RWPE2 (cell line): ENCODE measurements at regions not wholly inside any gene's neighbourhood (a gene's known extent, or its start where the extent isn't known, plus 50 kb on each side); places are given as distances from the start of the nearest gene placed in this dataset.

Experiments used
- ATAC-seq: fragments of 200-7000 bp; cut with Tn5 transposase; 3 replicates; pipeline ENCODE4 v1.9.1; 2021; ENCODE audit warnings: low read depth
- DNase-seq: peaks from one replicate; pipeline ENCODE4 v3.0.0-alpha.2; 2020; ENCODE audit warnings: low spot score
- H3K27ac ChIP-seq: fragments of 450-650 bp; 2 replicates; pipeline ENCODE4 v1.5.1; 2017; ENCODE audit warnings: mild to moderate bottlenecking; ENCODE audit not compliant: poor library complexity, severe bottlenecking
- H3K27me3 ChIP-seq: fragments of 250-450 bp; sonication (Bioruptor Pico); 2 replicates; pipeline ENCODE4 v1.5.1; 2021; ENCODE audit warnings: mild to moderate bottlenecking, moderate library complexity; ENCODE audit not compliant: insufficient read depth, poor library complexity, severe bottlenecking
- H3K36me3 ChIP-seq: fragments of 250-450 bp; sonication (Bioruptor Pico); 2 replicates; pipeline ENCODE4 v1.5.1; 2020; ENCODE audit warnings: low read depth, mild to moderate bottlenecking, moderate library complexity
- H3K4me1 ChIP-seq: fragments of 250-450 bp; sonication (Bioruptor Pico); 2 replicates; pipeline ENCODE4 v1.5.1; 2021; ENCODE audit warnings: mild to moderate bottlenecking, moderate library complexity; ENCODE audit not compliant: insufficient read depth, poor library complexity, severe bottlenecking
- H3K4me3 ChIP-seq: fragments of 250-450 bp; sonication (Bioruptor Pico); 2 replicates; pipeline ENCODE4 v1.5.1; 2021; ENCODE audit warnings: mild to moderate bottlenecking, moderate library complexity; ENCODE audit not compliant: severe bottlenecking
- H3K9me3 ChIP-seq: fragments of 250-450 bp; sonication (Bioruptor Pico); 2 replicates; pipeline ENCODE4 v1.5.1; 2021; ENCODE audit warnings: mild to moderate bottlenecking, moderate library complexity; ENCODE audit not compliant: severe bottlenecking
- TF ChIP-seq, protein P1 (sequence below): fragments of 450-650 bp; IDR thresholded peaks from one replicate; pipeline ENCODE4 v1.5.1; 2017; ENCODE audit warnings: mild to moderate bottlenecking, moderate library complexity; ENCODE audit not compliant: poor library complexity, severe bottlenecking

DNA sequence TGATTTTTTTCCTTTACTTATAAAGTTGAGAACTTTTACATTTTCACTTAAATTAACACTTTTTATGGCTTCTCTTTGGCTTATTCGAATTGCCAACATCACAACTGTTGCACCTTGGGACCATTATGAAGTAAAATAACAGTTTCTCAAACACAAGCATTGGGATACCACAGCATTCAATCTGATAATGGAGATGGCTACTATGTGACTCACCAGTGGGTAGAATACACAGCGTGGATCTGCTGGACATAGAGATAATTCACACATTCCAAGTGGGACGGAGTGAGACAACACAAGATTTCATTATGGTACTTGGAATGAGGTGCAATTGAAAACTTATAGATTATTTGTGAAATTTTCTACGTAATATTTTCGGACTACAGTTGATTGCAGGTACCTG lies 68.0 kb downstream of the ADAMTS1 start:
- TF ChIP-seq, protein P1, sequence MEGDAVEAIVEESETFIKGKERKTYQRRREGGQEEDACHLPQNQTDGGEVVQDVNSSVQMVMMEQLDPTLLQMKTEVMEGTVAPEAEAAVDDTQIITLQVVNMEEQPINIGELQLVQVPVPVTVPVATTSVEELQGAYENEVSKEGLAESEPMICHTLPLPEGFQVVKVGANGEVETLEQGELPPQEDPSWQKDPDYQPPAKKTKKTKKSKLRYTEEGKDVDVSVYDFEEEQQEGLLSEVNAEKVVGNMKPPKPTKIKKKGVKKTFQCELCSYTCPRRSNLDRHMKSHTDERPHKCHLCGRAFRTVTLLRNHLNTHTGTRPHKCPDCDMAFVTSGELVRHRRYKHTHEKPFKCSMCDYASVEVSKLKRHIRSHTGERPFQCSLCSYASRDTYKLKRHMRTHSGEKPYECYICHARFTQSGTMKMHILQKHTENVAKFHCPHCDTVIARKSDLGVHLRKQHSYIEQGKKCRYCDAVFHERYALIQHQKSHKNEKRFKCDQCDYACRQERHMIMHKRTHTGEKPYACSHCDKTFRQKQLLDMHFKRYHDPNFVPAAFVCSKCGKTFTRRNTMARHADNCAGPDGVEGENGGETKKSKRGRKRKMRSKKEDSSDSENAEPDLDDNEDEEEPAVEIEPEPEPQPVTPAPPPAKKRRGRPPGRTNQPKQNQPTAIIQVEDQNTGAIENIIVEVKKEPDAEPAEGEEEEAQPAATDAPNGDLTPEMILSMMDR, result no peak
- ATAC-seq (no peak), DNase-seq (no peak)
- Histone ChIP-seq H3K27ac (no peak overlapping the region), H3K4me3 (no peak overlapping the region), H3K4me1 (no peaks in the 10 kb centered on the region), H3K9me3 (no peaks in the 10 kb centered on the region), H3K36me3 (no peaks in the 10 kb centered on the region), H3K27me3 (no peaks in the 10 kb centered on the region)

DNA sequence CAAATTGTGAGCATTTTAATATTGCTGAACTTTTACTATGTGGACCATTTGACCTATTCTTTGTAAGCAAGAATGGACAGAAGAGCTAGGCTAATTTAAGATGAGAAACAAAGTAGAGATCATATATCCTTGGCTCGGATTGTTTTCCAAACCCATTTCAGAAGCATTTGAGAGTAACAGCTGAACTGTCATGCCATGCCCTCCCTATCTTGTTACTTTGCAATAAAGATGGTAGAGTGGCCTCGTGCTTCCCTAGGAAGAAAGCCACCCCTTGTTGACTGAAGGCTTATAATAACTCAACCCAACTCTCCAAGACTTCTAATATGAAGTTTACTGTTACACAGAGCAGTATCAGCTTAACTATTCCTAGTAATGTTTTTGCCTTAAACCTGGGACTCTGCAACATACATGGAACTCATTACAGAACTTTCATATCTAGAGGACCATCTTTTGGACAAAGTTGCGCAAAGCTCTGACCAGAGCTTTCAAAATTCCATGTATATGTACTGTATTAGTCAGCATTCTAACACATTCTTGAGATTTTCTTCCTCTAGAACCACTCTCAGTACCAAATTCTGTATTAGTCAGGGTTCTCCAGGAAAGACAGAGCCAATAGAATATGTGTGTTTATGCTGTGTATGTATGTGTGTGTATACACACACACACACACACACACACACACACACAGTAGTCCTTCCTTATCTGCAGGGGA lies 68.7 kb downstream of the ADAMTS1 start:
- ATAC-seq, result peak; percentile 81
- Histone ChIP-seq H3K27me3 (no peaks in the 10 kb centered on the region), H3K9me3 (no peaks in the 10 kb centered on the region), H3K27ac (no peak overlapping the region), H3K4me3 (no peak overlapping the region), H3K4me1 (no peaks in the 10 kb centered on the region), H3K36me3 (no peaks in the 10 kb centered on the region)
- TF ChIP-seq, protein P1, result no peak
- DNase-seq, result no peak

DNA sequence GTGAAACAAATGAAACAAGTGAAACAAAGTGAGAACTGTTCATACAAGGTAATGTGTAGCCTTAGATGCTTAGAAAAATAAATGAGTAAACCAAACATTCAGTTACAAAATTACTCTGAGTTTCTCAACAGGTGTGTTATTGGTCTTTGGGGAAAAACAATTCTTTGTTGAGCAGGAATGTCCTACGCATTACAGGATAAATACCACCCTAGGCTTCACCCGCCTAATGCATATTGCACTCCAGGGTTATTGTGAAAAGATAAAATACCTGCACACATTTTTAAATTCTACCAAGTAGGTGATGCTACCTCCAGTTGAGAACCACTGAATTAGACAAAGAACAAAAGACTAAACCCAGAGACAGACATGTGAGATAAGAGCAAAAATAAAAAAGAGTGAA lies 72.2 kb downstream of the ADAMTS1 start:
- ATAC-seq (no peak), DNase-seq (no peak)
- no peak overlapping the region for H3K27ac ChIP-seq
- no peaks in the 10 kb centered on the region for H3K9me3 ChIP-seq
- no peaks in the 10 kb centered on the region for H3K4me1 ChIP-seq
- no peak overlapping the region for H3K4me3 ChIP-seq
- no peaks in the 10 kb centered on the region for H3K36me3 ChIP-seq
- TF ChIP-seq, protein P1, result no peak
- no peaks in the 10 kb centered on the region for H3K27me3 ChIP-seq

DNA sequence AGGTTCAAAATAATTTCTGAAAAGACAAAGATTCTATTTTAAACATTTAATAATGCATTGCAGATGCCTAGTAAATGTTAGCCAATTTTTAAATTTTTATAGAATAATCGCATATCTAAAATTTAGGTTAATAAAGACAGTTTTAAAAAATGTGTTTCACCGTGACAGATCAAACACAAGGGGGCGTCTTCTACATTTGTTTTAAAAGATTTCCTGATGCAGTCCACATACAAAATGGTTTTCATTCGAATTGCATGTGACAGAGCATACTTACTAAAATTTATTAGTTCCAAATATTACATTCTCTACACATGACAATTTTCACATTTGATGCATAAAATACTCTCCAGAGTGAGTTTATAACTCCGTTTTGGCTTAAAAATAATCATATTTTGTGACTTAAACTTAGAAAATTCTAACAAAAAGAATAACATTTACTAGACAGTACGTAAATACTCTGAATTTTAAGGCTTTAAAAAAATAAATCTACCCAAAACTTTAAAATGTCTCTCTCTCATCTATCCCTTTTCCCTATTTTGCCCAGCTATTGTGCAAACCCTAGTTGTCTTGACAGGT lies 75.5 kb downstream of the ADAMTS1 start:
- no peak overlapping the region for H3K4me3 ChIP-seq
- DNase-seq (no peak), ATAC-seq (no peak)
- no peaks in the 10 kb centered on the region for H3K27me3 ChIP-seq
- no peaks in the 10 kb centered on the region for H3K36me3 ChIP-seq
- no peaks in the 10 kb centered on the region for H3K4me1 ChIP-seq
- H3K9me3 ChIP-seq, result no peaks in the 10 kb centered on the region
- TF ChIP-seq, protein P1, result peak; percentile 80
- H3K27ac ChIP-seq, result no peak overlapping the region

DNA sequence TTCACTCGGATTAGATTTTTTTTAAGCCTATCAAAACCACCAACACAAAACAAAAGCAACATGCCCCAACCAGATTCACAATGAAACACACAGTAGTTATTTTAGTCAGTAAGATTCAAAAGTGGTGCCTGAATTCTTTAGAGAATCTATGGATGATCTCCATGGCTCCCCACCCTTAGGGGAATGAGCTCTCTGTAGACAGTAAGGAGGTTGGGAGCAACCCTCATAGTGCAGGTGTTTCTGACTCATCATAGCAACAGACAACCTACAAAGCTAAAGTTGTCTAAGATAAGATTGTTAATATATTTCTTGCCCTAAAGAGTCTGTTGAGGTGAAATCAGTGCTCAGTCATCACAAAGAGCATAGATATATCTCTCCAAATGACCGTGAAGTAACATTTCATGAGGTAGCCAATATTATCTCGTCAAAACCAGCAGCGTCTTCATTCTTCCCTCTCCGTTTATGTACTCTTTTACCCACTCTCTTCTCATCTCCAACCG lies 78.3 kb downstream of the ADAMTS1 start:
- Histone ChIP-seq H3K9me3 (no peaks in the 10 kb centered on the region), H3K4me3 (no peak overlapping the region), H3K27me3 (no peaks in the 10 kb centered on the region), H3K4me1 (no peaks in the 10 kb centered on the region), H3K36me3 (no peaks in the 10 kb centered on the region), H3K27ac (no peak overlapping the region)
- TF ChIP-seq, protein P1, result no peak
- DNase-seq, result no peak
- no peak for ATAC-seq
